ENCODE measurements at regions not wholly inside any gene's neighbourhood (a gene's known extent, or its start where the extent isn't known, plus 50 kb on each side); places are given as distances from the start of the nearest gene placed in this dataset.

DNA sequence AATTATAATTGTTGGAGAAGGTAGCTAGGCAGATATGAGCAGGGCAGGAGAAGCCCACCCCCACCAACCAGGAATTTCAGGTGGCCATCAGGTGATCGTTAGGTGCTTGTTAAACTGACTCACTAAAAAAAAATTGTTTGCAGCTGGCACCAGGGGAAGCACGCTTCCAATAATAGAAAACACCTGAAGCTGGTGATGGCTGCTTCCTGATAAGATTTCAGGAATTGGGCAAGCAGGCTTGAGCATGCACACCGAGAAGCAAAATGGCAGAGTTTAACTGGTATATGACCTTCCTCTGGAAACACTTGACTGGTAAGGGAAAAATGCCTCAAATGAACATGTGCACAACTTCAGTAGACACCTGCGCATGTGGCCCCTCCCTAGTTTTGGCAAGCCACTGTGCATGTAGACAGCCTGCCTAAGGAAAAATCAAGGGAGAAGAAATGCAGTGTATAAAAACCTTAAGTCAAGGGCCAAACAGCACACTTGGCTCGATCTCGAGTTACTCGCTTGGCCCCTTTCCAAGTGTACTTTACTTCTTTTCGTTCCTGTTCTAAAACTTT lies 292.8 kb downstream of the CCDC85A start:
- 57 to 62% methylated on average over 8 of the region's 8 CpGs for WGBS, 2 donors
- ATAC-seq (peak; percentile 33), DNase-seq (peak; percentile 9 to 66 (median 24))
- Histone ChIP-seq H3K4me1 (peaks cover 5% of the 10 kb centered on the region), H3K9me3 (no peaks in the 10 kb centered on the region), H3K36me3 (replicated peaks in 1 of 2; ENCODE audit: insufficient read depth in 1 of 2, low read depth in 2 of 2) (no peaks in the 10 kb centered on the region), H3K27me3 (no peaks in the 10 kb centered on the region), H3K4me3 (no peak overlapping the region), H3K27ac (no peak overlapping the region)
- no peak for TF ChIP-seq CTCF (IDR thresholded peaks at IDR 0.05)
- intact Hi-C loops (cut with DNase I): no loop called here

GRCh38 chr2:56478027-56478426 lies 294.2 kb downstream of the CCDC85A start:
- Histone ChIP-seq H3K4me3 (no peak overlapping the region), H3K36me3 (replicated peaks in 1 of 2; ENCODE audit: insufficient read depth in 1 of 2, low read depth in 2 of 2) (no peaks in the 10 kb centered on the region), H3K27me3 (no peaks in the 10 kb centered on the region), H3K9me3 (no peaks in the 10 kb centered on the region), H3K4me1 (peaks cover 5% of the 10 kb centered on the region), H3K27ac (no peak overlapping the region)
- intact Hi-C loops (cut with DNase I): no loop called here
- TF ChIP-seq POLR2A (IDR thresholded peaks at IDR 0.05): no peak
- ATAC-seq (no peak), DNase-seq (no peak)

- TF ChIP-seq POLR2A (IDR thresholded peaks at IDR 0.05) (no peak), CTCF (IDR thresholded peaks at IDR 0.05) (no peak)
- H3K9me3 ChIP-seq: no peaks in the 10 kb centered on the region
- no peak for DNase-seq
- H3K27me3 ChIP-seq: no peaks in the 10 kb centered on the region
- no peak overlapping the region for H3K4me3 ChIP-seq
- ATAC-seq: no peak
- H3K36me3 ChIP-seq (replicated peaks in 1 of 2; ENCODE audit: insufficient read depth in 1 of 2, low read depth in 2 of 2): no peaks in the 10 kb centered on the region
- H3K27ac ChIP-seq: no peak overlapping the region
- intact Hi-C loops (cut with DNase I): no loop called here
- no peaks in the 10 kb centered on the region for H3K4me1 ChIP-seq
- 44 to 45% methylated on average over 2 of the region's 2 CpGs for whole genome bisulfite sequencing, 2 donors
These were observed 299.3 kb downstream of the CCDC85A start for GRCh38 chr2:56483081-56483480.

- no peaks in the 10 kb centered on the region for H3K27me3 ChIP-seq
- TF ChIP-seq CTCF (IDR thresholded peaks at IDR 0.05) (no peak), POLR2A (IDR thresholded peaks at IDR 0.05) (no peak)
- intact Hi-C loops (cut with DNase I): no loop called here
- DNase-seq (no peak), ATAC-seq (no peak)
- no peaks in the 10 kb centered on the region for H3K9me3 ChIP-seq
- no peaks in the 10 kb centered on the region for H3K4me1 ChIP-seq
- no peak overlapping the region for H3K4me3 ChIP-seq
- no peak overlapping the region for H3K27ac ChIP-seq
- H3K36me3 ChIP-seq (replicated peaks in 1 of 2; ENCODE audit: insufficient read depth in 1 of 2, low read depth in 2 of 2): no peaks in the 10 kb centered on the region
These were observed 301.1 kb downstream of the CCDC85A start for GRCh38 chr2:56484906-56485305.

DNA sequence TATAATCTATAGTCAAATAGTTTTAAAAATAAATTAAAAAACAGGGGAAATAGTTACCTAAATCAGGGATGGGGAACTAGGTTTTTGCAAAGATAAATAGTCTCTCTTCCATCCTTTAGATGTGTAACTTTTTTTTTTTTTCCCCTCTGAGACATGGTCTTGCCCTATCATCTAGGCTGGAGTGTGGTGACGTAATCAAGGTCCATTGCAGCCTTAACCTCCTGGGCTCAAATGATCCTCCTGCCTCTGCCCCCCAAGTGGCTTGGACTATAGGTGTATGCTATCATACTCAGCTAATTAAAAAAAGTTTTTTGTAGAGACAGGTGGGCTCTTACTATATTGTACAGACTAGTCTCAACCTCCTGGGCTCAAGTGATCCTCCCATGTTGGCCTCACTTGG lies 316.5 kb downstream of the CCDC85A start:
- 76 to 93% methylated on average over 1 of the region's 1 CpG for WGBS, 2 donors
- no peaks in the 10 kb centered on the region for H3K4me1 ChIP-seq
- DNase-seq (no peak), ATAC-seq (no peak)
- no peaks in the 10 kb centered on the region for H3K9me3 ChIP-seq
- H3K27ac ChIP-seq: no peak overlapping the region
- H3K36me3 ChIP-seq (replicated peaks in 1 of 2; ENCODE audit: insufficient read depth in 1 of 2, low read depth in 2 of 2): no peaks in the 10 kb centered on the region
- no peak for TF ChIP-seq CTCF (IDR thresholded peaks at IDR 0.05)
- no peaks in the 10 kb centered on the region for H3K27me3 ChIP-seq
- intact Hi-C loops (cut with DNase I): no loop called here
- no peak overlapping the region for H3K4me3 ChIP-seq
